ENCODE measurements at regions not wholly inside any gene's neighbourhood (a gene's known extent, or its start where the extent isn't known, plus 50 kb on each side); places are given as distances from the start of the nearest gene placed in this dataset.
"Not testable (repeated sequence)": the region's sequence is repeated elsewhere in the genome, so short reads cannot be mapped to it uniquely, and the experiment has no call there.

DNA sequence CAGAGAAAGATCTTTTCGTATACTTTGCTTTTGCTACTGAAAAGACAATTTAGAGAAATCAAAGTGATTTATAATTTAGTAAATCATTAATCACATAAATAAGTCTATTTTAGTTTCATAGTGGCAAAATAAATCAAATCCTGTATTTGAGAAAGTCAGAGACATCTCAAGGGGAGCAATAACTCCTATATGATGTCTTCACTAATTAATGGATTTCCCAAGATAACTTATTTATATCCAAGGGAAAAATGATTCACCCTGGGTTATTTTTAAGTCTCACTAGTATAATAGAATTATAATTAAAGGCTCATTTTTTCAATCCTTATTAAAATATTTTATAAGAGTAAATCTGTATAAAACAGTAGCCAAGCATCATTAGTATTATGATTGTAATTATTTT lies 177.8 kb upstream of the GIMD1 start:
- Mint-ChIP-seq H3K27ac (no peak overlapping the region), H3K4me1 (no peaks in the 10 kb centered on the region), H3K4me3 (no peak overlapping the region), H3K9me3 (peaks cover 3% of the 10 kb centered on the region), H3K27me3 (no peaks in the 10 kb centered on the region), H3K36me3 (ENCODE audit: low read depth) (no peaks in the 10 kb centered on the region)
- TF ChIP-seq, protein P1, sequence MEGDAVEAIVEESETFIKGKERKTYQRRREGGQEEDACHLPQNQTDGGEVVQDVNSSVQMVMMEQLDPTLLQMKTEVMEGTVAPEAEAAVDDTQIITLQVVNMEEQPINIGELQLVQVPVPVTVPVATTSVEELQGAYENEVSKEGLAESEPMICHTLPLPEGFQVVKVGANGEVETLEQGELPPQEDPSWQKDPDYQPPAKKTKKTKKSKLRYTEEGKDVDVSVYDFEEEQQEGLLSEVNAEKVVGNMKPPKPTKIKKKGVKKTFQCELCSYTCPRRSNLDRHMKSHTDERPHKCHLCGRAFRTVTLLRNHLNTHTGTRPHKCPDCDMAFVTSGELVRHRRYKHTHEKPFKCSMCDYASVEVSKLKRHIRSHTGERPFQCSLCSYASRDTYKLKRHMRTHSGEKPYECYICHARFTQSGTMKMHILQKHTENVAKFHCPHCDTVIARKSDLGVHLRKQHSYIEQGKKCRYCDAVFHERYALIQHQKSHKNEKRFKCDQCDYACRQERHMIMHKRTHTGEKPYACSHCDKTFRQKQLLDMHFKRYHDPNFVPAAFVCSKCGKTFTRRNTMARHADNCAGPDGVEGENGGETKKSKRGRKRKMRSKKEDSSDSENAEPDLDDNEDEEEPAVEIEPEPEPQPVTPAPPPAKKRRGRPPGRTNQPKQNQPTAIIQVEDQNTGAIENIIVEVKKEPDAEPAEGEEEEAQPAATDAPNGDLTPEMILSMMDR (IDR thresholded peaks at IDR 0.05), result no peak
- ATAC-seq (ENCODE audit: low read depth) (no peak), DNase-seq (no peak)
- intact Hi-C loops (cut with micrococcal nuclease), result no loop called here
- CTCF ChIA-PET, result no interaction called here
- POLR2A ChIA-PET, result no interaction called here

DNA sequence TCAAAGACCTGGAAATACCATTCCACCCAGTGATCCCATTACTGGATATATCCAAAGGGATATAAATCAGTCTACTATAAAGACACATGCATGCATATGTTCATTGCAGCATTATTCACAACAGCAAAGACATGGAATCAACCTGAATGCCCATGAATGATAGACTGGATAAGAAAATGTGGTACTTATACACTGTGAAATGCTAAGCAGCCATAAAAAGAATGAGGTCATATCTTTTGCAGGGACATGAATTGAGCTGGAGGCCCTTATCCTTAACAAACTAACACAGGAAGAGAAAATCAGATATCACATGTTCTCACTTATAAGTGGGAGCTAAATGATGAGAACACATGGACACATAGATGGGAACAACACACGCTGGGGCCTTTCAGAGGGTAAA lies 174.0 kb upstream of the GIMD1 start:
- H3K36me3 Mint-ChIP-seq (ENCODE audit: low read depth); intact Hi-C loops (cut with micrococcal nuclease); POLR2A ChIA-PET; H3K4me3 Mint-ChIP-seq; ATAC-seq (ENCODE audit: low read depth); DNase-seq; H3K27ac Mint-ChIP-seq; CTCF ChIA-PET; H3K27me3 Mint-ChIP-seq; H3K9me3 Mint-ChIP-seq; H3K4me1 Mint-ChIP-seq: not testable (repeated sequence)

DNA sequence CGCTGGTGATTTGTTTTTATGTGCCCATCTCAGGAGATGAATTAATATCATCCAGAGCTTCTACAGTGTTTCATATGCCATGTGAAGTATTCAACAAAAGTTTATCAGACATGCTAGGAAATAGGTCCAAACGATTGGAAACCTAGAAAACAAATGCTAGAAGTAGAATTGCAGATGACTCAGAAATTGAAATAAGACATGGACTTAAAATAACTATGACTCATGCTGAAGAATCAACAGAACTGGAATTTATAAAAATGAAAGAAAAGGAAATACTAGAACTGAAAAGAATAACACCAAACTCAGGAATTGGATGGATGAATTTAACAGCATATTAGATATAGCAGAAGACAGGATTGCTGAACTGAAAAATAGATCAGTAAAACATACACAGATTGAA lies 172.7 kb upstream of the GIMD1 start:
- ChIA-PET POLR2A (no interaction called here), CTCF (no interaction called here)
- no peaks in the 10 kb centered on the region for H3K36me3 Mint-ChIP-seq (ENCODE audit: low read depth)
- no peaks in the 10 kb centered on the region for H3K9me3 Mint-ChIP-seq
- no peaks in the 10 kb centered on the region for H3K27me3 Mint-ChIP-seq
- no peaks in the 10 kb centered on the region for H3K4me1 Mint-ChIP-seq
- H3K4me3 Mint-ChIP-seq, result no peak overlapping the region
- no peak for ATAC-seq (ENCODE audit: low read depth)
- no peak overlapping the region for H3K27ac Mint-ChIP-seq
- TF ChIP-seq, protein P1 (IDR thresholded peaks at IDR 0.05), result no peak
- no peak for DNase-seq
- intact Hi-C loops (cut with micrococcal nuclease), result no loop called here

DNA sequence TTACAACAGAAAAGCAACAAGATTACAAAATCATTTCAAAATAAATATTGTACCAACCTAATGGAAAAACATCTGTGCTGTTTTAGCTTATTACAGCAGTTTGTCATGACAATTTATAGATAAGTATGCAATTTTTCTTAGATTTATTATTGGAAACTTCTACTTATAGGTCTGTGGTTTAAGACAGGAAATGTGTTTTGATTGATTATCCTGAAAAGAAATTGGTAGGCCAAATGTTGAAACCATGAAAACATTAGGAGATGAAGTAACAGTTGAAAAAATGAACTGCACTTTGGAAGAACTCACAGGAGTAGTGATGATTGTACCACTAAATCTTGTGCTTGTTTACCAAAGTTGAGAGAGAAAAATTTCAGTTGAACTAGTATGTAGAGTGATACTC lies 162.2 kb upstream of the GIMD1 start:
- DNase-seq, result no peak
- ATAC-seq (ENCODE audit: low read depth), result no peak
- ChIA-PET CTCF (no interaction called here), POLR2A (no interaction called here)
- H3K36me3 Mint-ChIP-seq (ENCODE audit: low read depth), result no peaks in the 10 kb centered on the region
- no peak overlapping the region for H3K27ac Mint-ChIP-seq
- TF ChIP-seq, protein P1 (IDR thresholded peaks at IDR 0.05), result no peak
- peaks cover 4% of the 10 kb centered on the region for H3K9me3 Mint-ChIP-seq
- no peaks in the 10 kb centered on the region for H3K4me1 Mint-ChIP-seq
- H3K4me3 Mint-ChIP-seq, result no peak overlapping the region
- intact Hi-C loops (cut with micrococcal nuclease), result no loop called here
- no peaks in the 10 kb centered on the region for H3K27me3 Mint-ChIP-seq

DNA sequence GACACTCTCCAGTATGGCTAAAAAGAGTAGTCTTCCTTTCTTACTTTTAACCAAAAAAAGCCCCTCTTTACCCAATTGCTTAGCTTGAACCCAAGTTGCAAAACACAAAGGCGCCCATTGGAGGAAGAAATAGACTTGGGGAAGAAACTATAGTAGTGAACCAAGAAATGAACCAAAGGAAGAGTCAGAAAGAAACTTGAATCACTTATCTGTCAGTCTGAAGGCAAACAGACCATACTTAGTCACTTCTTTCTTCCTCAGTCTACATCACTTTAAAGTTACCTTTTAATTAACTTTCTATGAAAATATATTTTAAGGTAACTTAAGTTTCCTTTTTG lies 161.4 kb upstream of the GIMD1 start:
- no peak for ATAC-seq (ENCODE audit: low read depth)
- Mint-ChIP-seq H3K27ac (no peak overlapping the region), H3K36me3 (ENCODE audit: low read depth) (no peaks in the 10 kb centered on the region), H3K4me1 (no peaks in the 10 kb centered on the region), H3K4me3 (no peak overlapping the region), H3K27me3 (no peaks in the 10 kb centered on the region), H3K9me3 (peaks cover 4% of the 10 kb centered on the region)
- POLR2A ChIA-PET, result no interaction called here
- intact Hi-C loops (cut with micrococcal nuclease), result no loop called here
- CTCF ChIA-PET, result no interaction called here
- DNase-seq, result no peak
- TF ChIP-seq, protein P1 (IDR thresholded peaks at IDR 0.05), result no peak

DNA sequence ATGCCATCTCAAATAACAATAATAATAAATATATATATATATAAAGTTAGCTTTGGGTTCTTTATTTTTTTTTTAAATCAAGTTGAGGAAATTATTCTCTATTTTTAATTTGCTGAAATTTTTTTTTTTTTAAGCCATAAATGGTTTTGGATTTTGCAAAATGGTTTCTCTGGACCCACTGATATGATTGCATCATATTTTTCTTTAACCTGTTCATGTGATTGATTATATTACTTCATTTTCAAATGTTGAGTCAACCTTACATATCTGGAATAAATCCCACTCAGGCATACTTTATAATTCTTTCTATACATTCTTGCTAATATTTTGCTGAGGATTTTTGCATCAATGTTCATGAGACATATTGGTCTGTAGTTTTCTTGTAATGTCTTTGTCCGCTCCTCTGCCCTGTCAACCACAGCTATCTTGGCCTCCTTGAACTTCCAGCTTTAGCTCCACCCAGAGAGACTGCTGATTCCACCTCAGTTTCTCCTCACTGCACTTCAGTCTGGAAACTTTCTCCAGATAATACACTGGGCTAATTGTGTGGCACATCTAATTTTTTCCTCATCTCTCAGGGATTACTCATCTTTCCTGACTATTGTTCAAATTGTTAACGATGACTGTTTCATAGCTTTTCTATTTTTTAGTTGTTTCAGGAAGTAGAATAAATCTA lies 160.9 kb upstream of the GIMD1 start:
- TF ChIP-seq, protein P1 (IDR thresholded peaks at IDR 0.05), result no peak
- POLR2A ChIA-PET, result no interaction called here
- Mint-ChIP-seq H3K9me3 (peaks cover 4% of the 10 kb centered on the region), H3K27ac (no peak overlapping the region), H3K27me3 (no peaks in the 10 kb centered on the region), H3K4me1 (no peaks in the 10 kb centered on the region), H3K4me3 (no peak overlapping the region), H3K36me3 (ENCODE audit: low read depth) (no peaks in the 10 kb centered on the region)
- no peak for DNase-seq
- ATAC-seq (ENCODE audit: low read depth), result no peak
- intact Hi-C loops (cut with micrococcal nuclease), result no loop called here
- CTCF ChIA-PET, result no interaction called here
